ENCODE measurements at regions not wholly inside any gene's neighbourhood (a gene's known extent, or its start where the extent isn't known, plus 50 kb on each side); places are given as distances from the start of the nearest gene placed in this dataset.
A peak's percentile ranks its signal among the peaks of the same experiment; 100 is the strongest.

DNA sequence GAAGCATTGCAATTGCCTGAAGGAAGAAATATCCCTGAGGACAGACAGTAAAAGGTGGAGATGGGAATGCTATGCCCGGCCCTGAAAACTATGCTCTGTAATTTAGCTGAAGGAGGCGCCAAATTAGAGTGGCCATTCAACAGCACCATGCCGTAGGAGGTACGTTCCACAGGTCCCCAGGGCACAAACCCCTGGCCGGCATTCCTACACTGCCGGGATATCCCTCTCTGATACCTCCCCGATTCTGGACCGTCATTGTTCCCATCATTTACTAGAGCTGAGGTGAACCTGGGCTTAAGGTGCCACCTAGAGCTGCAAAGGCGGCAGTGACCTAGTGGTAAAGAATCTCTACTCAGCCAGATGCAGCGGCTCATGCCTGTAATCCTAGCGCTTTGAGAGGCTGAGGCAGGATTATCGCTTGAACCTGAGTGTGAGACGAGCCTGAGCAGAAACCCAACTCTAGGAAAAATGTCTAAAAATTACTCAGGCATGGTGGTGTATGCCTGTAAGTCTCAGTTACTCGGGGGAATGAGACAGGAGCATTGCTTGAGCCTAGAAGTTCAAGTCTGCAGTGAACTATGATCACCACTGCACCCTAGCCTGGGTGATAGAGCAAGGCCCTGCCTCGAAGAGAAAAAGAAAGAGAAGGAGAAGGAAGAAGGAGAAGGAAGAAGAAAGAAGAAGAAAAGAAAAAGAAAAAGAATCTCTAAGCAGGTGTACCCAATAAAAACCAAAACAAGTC, 53.0 kb upstream of the TNKS2 start:
- Histone ChIP-seq H2AFZ (replicated peaks) (peak overlapping the region; percentile 89), H3K9me3 (ENCODE audit: low read depth) (no peaks in the 10 kb centered on the region), H3K4me1 (no peaks in the 10 kb centered on the region), H3K4me2 (peak overlapping the region; percentile 50), H3K36me3 (peaks cover 3% of the 10 kb centered on the region), H3K79me2 (ENCODE audit: low read depth) (no peaks in the 10 kb centered on the region), H3K9ac (no peak overlapping the region), H3K27me3 (no peaks in the 10 kb centered on the region), H3F3A (ENCODE audit: low read depth) (peaks cover 11% of the 10 kb centered on the region), H4K20me1 (ENCODE audit: low read depth) (no peaks in the 10 kb centered on the region), H3K4me3 (no peak overlapping the region), H3K27ac (no peak overlapping the region)
- peak; percentile 70 for DNase-seq (ENCODE audit: low spot score)
- Mint-ChIP-seq H3K27me3 (ENCODE audit: insufficient read depth, low read depth) (no peaks in the 10 kb centered on the region), H3K4me3 (no peak overlapping the region), H3K27ac (no peak overlapping the region), H3K4me1 (no peaks in the 10 kb centered on the region), H3K36me3 (no peaks in the 10 kb centered on the region), H3K9me3 (peaks cover 15% of the 10 kb centered on the region)
- TF ChIP-seq EZH2 (IDR thresholded peaks at IDR 0.05) (no peak), CTCF (IDR thresholded peaks at IDR 0.05) (peak; percentile 53)

- Histone ChIP-seq H3K27ac (no peak overlapping the region), H3K4me1 (no peaks in the 10 kb centered on the region), H3K27me3 (no peaks in the 10 kb centered on the region), H3K4me2 (no peak overlapping the region), H3K9me3 (ENCODE audit: low read depth) (no peaks in the 10 kb centered on the region), H2AFZ (replicated peaks) (no peak overlapping the region), H3F3A (ENCODE audit: low read depth) (peaks cover 11% of the 10 kb centered on the region), H3K9ac (no peak overlapping the region), H3K4me3 (no peak overlapping the region), H3K36me3 (no peaks in the 10 kb centered on the region), H4K20me1 (ENCODE audit: low read depth) (no peaks in the 10 kb centered on the region), H3K79me2 (ENCODE audit: low read depth) (no peaks in the 10 kb centered on the region)
- no peak for TF ChIP-seq EZH2phosphoT487 (IDR thresholded peaks at IDR 0.05)
- TF ChIP-seq CTCF (IDR thresholded peaks at IDR 0.05), result no peak
- TF ChIP-seq EZH2 (IDR thresholded peaks at IDR 0.05), result no peak
- Mint-ChIP-seq H3K4me3 (no peak overlapping the region), H3K27ac (no peak overlapping the region), H3K9me3 (peaks cover 13% of the 10 kb centered on the region), H3K4me1 (no peaks in the 10 kb centered on the region), H3K36me3 (no peaks in the 10 kb centered on the region), H3K27me3 (ENCODE audit: insufficient read depth, low read depth) (no peaks in the 10 kb centered on the region)
- no peak for DNase-seq (ENCODE audit: low spot score)
These were observed 54.8 kb upstream of the TNKS2 start for GRCh38 chr10:91743465-91743864.

GRCh38 chr10:91742229-91742628, 56.0 kb upstream of the TNKS2 start:
- Mint-ChIP-seq H3K4me1 (no peaks in the 10 kb centered on the region), H3K27ac (no peak overlapping the region), H3K27me3 (ENCODE audit: insufficient read depth, low read depth) (no peaks in the 10 kb centered on the region), H3K36me3 (no peaks in the 10 kb centered on the region), H3K9me3 (peaks cover 13% of the 10 kb centered on the region), H3K4me3 (no peak overlapping the region)
- no peaks in the 10 kb centered on the region for H3K36me3 ChIP-seq
- no peaks in the 10 kb centered on the region for H3K4me1 ChIP-seq
- no peaks in the 10 kb centered on the region for H3K79me2 ChIP-seq (ENCODE audit: low read depth)
- no peak overlapping the region for H2AFZ ChIP-seq (replicated peaks)
- H4K20me1 ChIP-seq (ENCODE audit: low read depth), result no peaks in the 10 kb centered on the region
- TF ChIP-seq EZH2phosphoT487 (IDR thresholded peaks at IDR 0.05), result no peak
- no peak for TF ChIP-seq EZH2 (IDR thresholded peaks at IDR 0.05)
- TF ChIP-seq CTCF (IDR thresholded peaks at IDR 0.05), result no peak
- no peak overlapping the region for H3K4me2 ChIP-seq
- peaks cover 2% of the 10 kb centered on the region for H3K27me3 ChIP-seq
- no peak overlapping the region for H3K9ac ChIP-seq
- peaks cover 11% of the 10 kb centered on the region for H3F3A ChIP-seq (ENCODE audit: low read depth)
- no peak overlapping the region for H3K4me3 ChIP-seq
- H3K27ac ChIP-seq, result no peak overlapping the region
- no peaks in the 10 kb centered on the region for H3K9me3 ChIP-seq (ENCODE audit: low read depth)
- DNase-seq (ENCODE audit: low spot score), result no peak
